ENCODE measurements at regions not wholly inside any gene's neighbourhood (a gene's known extent, or its start where the extent isn't known, plus 50 kb on each side); places are given as distances from the start of the nearest gene placed in this dataset.

- TF ChIP-seq, protein P1, sequence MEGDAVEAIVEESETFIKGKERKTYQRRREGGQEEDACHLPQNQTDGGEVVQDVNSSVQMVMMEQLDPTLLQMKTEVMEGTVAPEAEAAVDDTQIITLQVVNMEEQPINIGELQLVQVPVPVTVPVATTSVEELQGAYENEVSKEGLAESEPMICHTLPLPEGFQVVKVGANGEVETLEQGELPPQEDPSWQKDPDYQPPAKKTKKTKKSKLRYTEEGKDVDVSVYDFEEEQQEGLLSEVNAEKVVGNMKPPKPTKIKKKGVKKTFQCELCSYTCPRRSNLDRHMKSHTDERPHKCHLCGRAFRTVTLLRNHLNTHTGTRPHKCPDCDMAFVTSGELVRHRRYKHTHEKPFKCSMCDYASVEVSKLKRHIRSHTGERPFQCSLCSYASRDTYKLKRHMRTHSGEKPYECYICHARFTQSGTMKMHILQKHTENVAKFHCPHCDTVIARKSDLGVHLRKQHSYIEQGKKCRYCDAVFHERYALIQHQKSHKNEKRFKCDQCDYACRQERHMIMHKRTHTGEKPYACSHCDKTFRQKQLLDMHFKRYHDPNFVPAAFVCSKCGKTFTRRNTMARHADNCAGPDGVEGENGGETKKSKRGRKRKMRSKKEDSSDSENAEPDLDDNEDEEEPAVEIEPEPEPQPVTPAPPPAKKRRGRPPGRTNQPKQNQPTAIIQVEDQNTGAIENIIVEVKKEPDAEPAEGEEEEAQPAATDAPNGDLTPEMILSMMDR (IDR thresholded peaks at IDR 0.05) = no peak
- intact Hi-C loops (cut with DNase I) = no loop called here
These were observed 502.4 kb downstream of the TMEM182 start for GRCh38 chr2:103264058-103264768.

GRCh38 chr2:103265521-103265920 is 503.7 kb downstream of the TMEM182 start:
- H3K9me3 ChIP-seq = no peaks in the 10 kb centered on the region
- H3K27me3 ChIP-seq = no peaks in the 10 kb centered on the region
- no peaks in the 10 kb centered on the region for H3K4me1 ChIP-seq
- intact Hi-C loops (cut with DNase I) = no loop called here
- no peak overlapping the region for H3K27ac ChIP-seq
- DNase-seq = no peak
- no peak overlapping the region for H3K9ac ChIP-seq (ENCODE audit: low read depth in 2 of 2, low read length in 2 of 2)
- H3K36me3 ChIP-seq = no peaks in the 10 kb centered on the region
- no peak overlapping the region for H3K4me3 ChIP-seq
- TF ChIP-seq, protein P1 (IDR thresholded peaks at IDR 0.05) = no peak

More at GRCh38 chr2:103264058-103264768, 502.4 kb downstream of the TMEM182 start:
- H3K9me3 ChIP-seq = no peaks in the 10 kb centered on the region
- DNase-seq = no peak
- H3K27me3 ChIP-seq = no peaks in the 10 kb centered on the region
- no peak overlapping the region for H3K4me3 ChIP-seq
- H3K9ac ChIP-seq (ENCODE audit: low read depth in 2 of 2, low read length in 2 of 2) = no peak overlapping the region
- H3K27ac ChIP-seq = no peak overlapping the region
- no peaks in the 10 kb centered on the region for H3K36me3 ChIP-seq
- H3K4me1 ChIP-seq = no peaks in the 10 kb centered on the region

DNA sequence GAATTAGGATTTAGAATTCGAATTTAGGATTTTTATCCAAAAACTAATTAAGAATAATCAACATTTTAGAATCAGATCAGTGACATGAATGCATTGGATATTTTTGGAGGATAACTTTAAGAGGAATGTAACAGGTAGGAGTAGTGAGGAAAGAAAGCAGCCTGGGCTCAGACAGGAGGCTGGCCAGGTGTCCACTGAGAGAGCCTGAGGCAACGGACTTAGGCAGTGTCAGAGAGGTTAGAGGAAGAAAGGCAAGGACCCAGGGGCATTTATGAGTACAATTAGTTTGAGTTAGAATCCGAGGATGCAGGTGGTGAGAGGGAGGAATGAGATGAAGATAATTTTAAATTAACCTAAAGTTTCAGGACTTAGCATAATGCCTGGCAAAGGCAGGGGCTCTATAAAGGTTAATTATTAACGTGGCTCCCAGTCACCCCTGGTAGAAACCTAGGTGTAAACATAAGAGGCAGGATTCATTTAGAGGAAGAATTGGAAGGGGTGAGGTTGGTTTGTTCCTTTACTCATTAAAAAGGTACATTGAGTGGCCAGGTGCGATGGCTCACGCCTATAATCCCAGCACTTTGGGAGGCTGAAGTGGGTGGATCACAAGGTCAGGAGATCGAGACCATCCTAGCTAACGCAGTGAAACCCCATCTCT is 507.1 kb downstream of the TMEM182 start:
- Histone ChIP-seq H3K4me1 (no peaks in the 10 kb centered on the region), H3K4me3 (no peak overlapping the region), H3K36me3 (no peaks in the 10 kb centered on the region), H3K9ac (ENCODE audit: low read depth in 2 of 2, low read length in 2 of 2) (no peak overlapping the region), H3K27me3 (no peaks in the 10 kb centered on the region), H3K27ac (no peak overlapping the region), H3K9me3 (no peaks in the 10 kb centered on the region)
- TF ChIP-seq, protein P1 (IDR thresholded peaks at IDR 0.05) = no peak
- intact Hi-C loops (cut with DNase I) = no loop called here
- peak; percentile 18 for DNase-seq

GRCh38 chr2:103276869-103277268 is 515.0 kb downstream of the TMEM182 start:
- Histone ChIP-seq H3K4me3 (no peak overlapping the region), H3K4me1 (no peaks in the 10 kb centered on the region), H3K9me3 (no peaks in the 10 kb centered on the region), H3K27ac (no peak overlapping the region), H3K36me3 (no peaks in the 10 kb centered on the region), H3K27me3 (no peaks in the 10 kb centered on the region), H3K9ac (ENCODE audit: low read depth in 2 of 2, low read length in 2 of 2) (no peak overlapping the region)
- TF ChIP-seq, protein P1 (IDR thresholded peaks at IDR 0.05) = no peak
- no peak for DNase-seq
- intact Hi-C loops (cut with DNase I) = no loop called here

DNA sequence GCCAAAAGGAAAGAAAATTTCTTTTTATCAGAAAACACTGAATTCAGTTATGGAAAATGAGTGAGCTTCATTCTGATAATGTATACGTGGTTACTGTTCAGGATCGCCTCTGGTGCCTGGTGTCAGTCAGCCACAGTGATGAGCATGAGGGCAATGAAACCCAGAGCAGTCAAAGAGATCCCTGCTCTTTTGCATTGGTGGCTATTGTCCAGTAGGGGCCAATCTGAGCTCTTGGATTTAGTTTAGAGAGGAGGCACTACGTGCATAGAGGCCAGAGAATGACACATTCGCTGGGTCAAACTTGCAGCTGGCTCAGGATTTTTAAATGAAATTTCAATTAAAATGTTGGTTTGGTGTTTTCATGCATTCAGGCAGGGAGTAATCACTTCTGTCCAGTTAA is 522.9 kb downstream of the TMEM182 start:
- Histone ChIP-seq H3K9me3 (no peaks in the 10 kb centered on the region), H3K27me3 (no peaks in the 10 kb centered on the region), H3K4me1 (no peaks in the 10 kb centered on the region), H3K27ac (no peak overlapping the region), H3K4me3 (no peak overlapping the region), H3K9ac (ENCODE audit: low read depth in 2 of 2, low read length in 2 of 2) (no peak overlapping the region), H3K36me3 (no peaks in the 10 kb centered on the region)
- intact Hi-C loops (cut with DNase I) = no loop called here
- TF ChIP-seq, protein P1 (IDR thresholded peaks at IDR 0.05) = no peak
- DNase-seq = no peak

All from colonic mucosa (tissue), 4 donors.